GM12878 (cell line): ENCODE measurements at regions not wholly inside any gene's neighbourhood (a gene's known extent, or its start where the extent isn't known, plus 50 kb on each side); places are given as distances from the start of the nearest gene placed in this dataset. TPM values are rescaled to one million over a fixed set of nuclear protein-coding genes. Genes with fewer than 3 reads are reported as not detected.

Experiments
- ATAC-seq: fragments of 200-7000 bp; cut with Tn5 transposase; 3 replicates; pipeline ENCODE4 v1.9.1; 2020; ENCODE audit warnings: mild to moderate bottlenecking, moderate library complexity
- BruUV-seq: library from RNA; stranded (reverse); fragments of 400-500 nt; replicated peaks from 2 replicates; lab custom pipeline; 2021; lab: Mats Ljungman, UMichigan
- CTCF ChIA-PET: fragments of 300-600 bp; sonication (Branson Sonifier 250); formaldehyde crosslinking; extraction: SDS; loops from one replicate; lab custom pipeline; 2021; ENCODE audit warnings: inconsistent platforms; lab: Yijun Ruan, JAX
- POLR2A ChIA-PET: fragments of 350-600 bp; formaldehyde crosslinking; extraction: SDS; loops from one replicate; lab custom pipeline; 2021; ENCODE audit warnings: inconsistent platforms; lab: Charles Lee
- RAD21 ChIA-PET: fragments of 300-600 bp; sonication (Branson Sonifier 250); formaldehyde crosslinking; loops from one replicate; lab custom pipeline; 2023; ENCODE audit warnings: antibody characterized with exemption; ENCODE audit not compliant: unreplicated experiment; lab: Charles Lee
- SMC1A ChIA-PET: fragments of 300-600 bp; sonication (Branson Sonifier 250); formaldehyde crosslinking; loops from one replicate; lab custom pipeline; 2023; ENCODE audit not compliant: unreplicated experiment, uncharacterized antibody; lab: Charles Lee
- DNase-seq: peaks from one replicate; pipeline ENCODE4 v3.0.0-alpha.2; 2011; ENCODE audit warnings: low read depth, low spot score
- FAIRE-seq: peaks from 3 replicates; lab custom pipeline; 2011; peaks lifted over from hg19 to GRCh38; lab: Jason Lieb, UNC
- H2AFZ ChIP-seq: 2 replicates; pipeline ENCODE4 v1.6.0; 2011; ENCODE audit warnings: low read depth, low read length, control low read depth; ENCODE audit not compliant: control insufficient read depth
- H3K27ac ChIP-seq: 2 replicates; pipeline ENCODE4 v1.5.1; 2011; ENCODE audit warnings: control low read depth; ENCODE audit not compliant: control insufficient read depth, insufficient read depth
- H3K27me3 ChIP-seq, 2 experiments: replicated peaks in 1 of 2; 2 replicates each; pipeline versions ENCODE4 v1.6.0 to v1.6.1; 2011; ENCODE audit warnings: low read length in 1 of 2; ENCODE audit not compliant: control insufficient read depth in 2 of 2, insufficient read depth in 2 of 2
- H3K36me3 ChIP-seq, 2 experiments: 2 replicates each; pipeline ENCODE4 v1.5.1; 2011; ENCODE audit warnings: low read length in 1 of 2; ENCODE audit not compliant: control insufficient read depth in 2 of 2, insufficient read depth in 2 of 2
- H3K4me1 ChIP-seq: 2 replicates; pipeline ENCODE4 v1.6.1; 2011; ENCODE audit warnings: mild to moderate bottlenecking, low read length, moderate library complexity, mixed read lengths; ENCODE audit not compliant: control insufficient read depth, insufficient read depth
- H3K4me2 ChIP-seq: 2 replicates; pipeline ENCODE4 v1.6.0; 2011; ENCODE audit warnings: control low read depth; ENCODE audit not compliant: control insufficient read depth, insufficient read depth
- H3K4me3 ChIP-seq: fragments of 200-600 bp; sonication (generic); 2 replicates; pipeline ENCODE4 v1.5.1; 2016
- H3K79me2 ChIP-seq: 2 replicates; pipeline ENCODE4 v1.6.0; 2011; ENCODE audit warnings: low read length; ENCODE audit not compliant: control insufficient read depth, insufficient read depth
- H3K9ac ChIP-seq: 2 replicates; pipeline ENCODE4 v1.8.0; 2011; ENCODE audit warnings: low read length, control low read depth, mixed read lengths; ENCODE audit not compliant: control insufficient read depth, insufficient read depth
- H3K9me3 ChIP-seq: replicated peaks from 3 replicates; pipeline ENCODE4 v1.5.1; 2011; ENCODE audit warnings: mild to moderate bottlenecking, low read length; ENCODE audit not compliant: control insufficient read depth, insufficient read depth
- H4K20me1 ChIP-seq: 2 replicates; pipeline ENCODE4 v1.6.0; 2011; ENCODE audit not compliant: control insufficient read depth, insufficient read depth
- IRF3 ChIP-seq: fragments of 450-650 bp; IDR thresholded peaks from 2 replicates; pipeline ENCODE4 v1.6.1; 2014; ENCODE audit warnings: mild to moderate bottlenecking
- SMAD1 ChIP-seq: fragments of 450-650 bp; IDR thresholded peaks from 2 replicates; pipeline ENCODE4 v1.6.1; 2018; ENCODE audit warnings: mild to moderate bottlenecking, low read depth; ENCODE audit not compliant: partially characterized antibody
- SUZ12 ChIP-seq: fragments of 200-600 bp; sonication (generic); IDR thresholded peaks from one replicate; pipeline ENCODE4 v1.6.1; 2018; ENCODE audit warnings: antibody characterized with exemption, mild to moderate bottlenecking; ENCODE audit not compliant: unreplicated experiment
- WGBS: methylation state at CpG from one replicate; pipeline ENCODE4 v1.1.6; 2016; ENCODE audit warnings: low lambda C conversion rate; ENCODE audit not compliant: insufficient replicate concordance, insufficient coverage; ENCODE audit errors: missing lambda C conversion rate; 5-methylcytosine and 5-hydroxymethylcytosine counted together
- in situ Hi-C: fragments of 300-500 bp; cut with MboI; formaldehyde crosslinking; loops from 9 replicates; pipeline ENCODE4 v1.14.3; 2018; ENCODE audit warnings: mixed read lengths
- intact Hi-C: fragments of 100-400 bp; cut with micrococcal nuclease; formaldehyde crosslinking; loops from one replicate; pipeline ENCODE4 v1.14.2; 2022; ENCODE audit not compliant: unreplicated experiment
- microRNA-seq: library from miRNA; unstranded; fragments of <30 nt; microRNA quantifications from one replicate; pipeline ENCODE4, GENCODE V29; 2018
- small RNA-seq: library from RNA; depleted of rRNA; stranded (forward); fragments of <200 nt; gene quantifications from one replicate; pipeline ENCODE3, GENCODE V24; 2014

- H3K27ac ChIP-seq, result no peak overlapping the region
- no peaks in the 10 kb centered on the region for H3K79me2 ChIP-seq
- no peak overlapping the region for H3K4me3 ChIP-seq
- no peaks in the 10 kb centered on the region for H3K36me3 ChIP-seq
- SMC1A ChIA-PET, result no interaction called here
- ATAC-seq, result no peak
- BruUV-seq, result no TSS peak
- POLR2A ChIA-PET, result no interaction called here
- no peak for TF ChIP-seq IRF3
- no peak for TF ChIP-seq SMAD1
- no peak for TF ChIP-seq SUZ12
- TF ChIP-seq, all 136 proteins: peak for 0
- DNase-seq, result no peak
- in situ Hi-C loops (no loop called here), intact Hi-C loops (no loop called here)
- Histone ChIP-seq H3K9ac (no peak overlapping the region), H2AFZ (no peak overlapping the region), H4K20me1 (no peaks in the 10 kb centered on the region), H3K27me3 (no peaks in the 10 kb centered on the region), H3K9me3 (no peaks in the 10 kb centered on the region), H3K4me1 (no peaks in the 10 kb centered on the region), H3K4me2 (no peak overlapping the region)
- WGBS, result 0% methylated on average over 3 of the region's 3 CpGs
- ChIA-PET CTCF (no interaction called here), RAD21 (interaction anchor here (0.6 to 1.0 kb wide), 2 partner anchors 61 to 66 kb away, joined by 3 to 4 read pairs; no protein-coding TSS in a partner anchor)
- FAIRE-seq, result no peak
Measured at GRCh38 chr2:225725726-225726125, 326.2 kb downstream of the NYAP2 start.

Small RNA genes in the stretch of these regions (microRNA-seq; reads per million reads assigned to microRNA genes)
- not detected for gene MIR5702

Small RNA genes in the stretch of these regions (small RNA-seq; reads per million reads assigned to genes)
- gene AC068138.1 (not detected), gene MIR5702 (not detected)
